HFFc6 (cell line): ENCODE measurements at regions not wholly inside any gene's neighbourhood (a gene's known extent, or its start where the extent isn't known, plus 50 kb on each side); places are given as distances from the start of the nearest gene placed in this dataset.

ENCODE experiments used
- DNase-seq: peaks from one replicate; pipeline ENCODE4 v3.0.0-alpha.2; 2018
- H3K27ac Mint-ChIP-seq: 2 replicates; pipeline ENCODE4 v1.8.0; 2020; ENCODE audit warnings: mild to moderate bottlenecking, mixed read lengths
- H3K27me3 Mint-ChIP-seq: 2 replicates; pipeline ENCODE4 v1.8.0; 2021; ENCODE audit warnings: mild to moderate bottlenecking, moderate library complexity, mixed read lengths; ENCODE audit not compliant: insufficient read depth
- H3K36me3 Mint-ChIP-seq: 2 replicates; pipeline ENCODE4 v1.8.0; 2021; ENCODE audit warnings: low read depth, mixed read lengths
- H3K4me1 Mint-ChIP-seq: 2 replicates; pipeline ENCODE4 v1.8.0; 2020; ENCODE audit warnings: low read depth, mixed read lengths
- H3K4me3 Mint-ChIP-seq: 2 replicates; pipeline ENCODE4 v1.8.0; 2020; ENCODE audit warnings: mild to moderate bottlenecking, moderate library complexity, mixed read lengths
- H3K9me3 Mint-ChIP-seq: 2 replicates; pipeline ENCODE4 v1.8.0; 2020; ENCODE audit warnings: mild to moderate bottlenecking, mixed read lengths
- CTCF ChIP-seq: fragments of 200-600 bp; sonication (generic); IDR thresholded peaks from 2 replicates; pipeline ENCODE4 v1.5.0; 2021; ENCODE audit warnings: antibody characterized with exemption, mild to moderate bottlenecking

- DNase-seq, result no peak
- Mint-ChIP-seq H3K36me3 (no peaks in the 10 kb centered on the region), H3K27ac (no peak overlapping the region), H3K4me1 (peaks cover 16% of the 10 kb centered on the region), H3K4me3 (no peak overlapping the region), H3K9me3 (no peaks in the 10 kb centered on the region), H3K27me3 (no peaks in the 10 kb centered on the region)
- no peak for TF ChIP-seq CTCF
Measured at GRCh38 chr5:93886098-93886806, 144.9 kb upstream of the POU5F2 start.

GRCh38 chr5:93884254-93884653 lies 142.9 kb upstream of the POU5F2 start:
- H3K27me3 Mint-ChIP-seq, result no peaks in the 10 kb centered on the region
- H3K27ac Mint-ChIP-seq, result no peak overlapping the region
- peaks cover 16% of the 10 kb centered on the region for H3K4me1 Mint-ChIP-seq
- no peak for TF ChIP-seq CTCF
- no peak for DNase-seq
- no peak overlapping the region for H3K4me3 Mint-ChIP-seq
- H3K9me3 Mint-ChIP-seq, result no peaks in the 10 kb centered on the region
- no peaks in the 10 kb centered on the region for H3K36me3 Mint-ChIP-seq

GRCh38 chr5:93883459-93883858 lies 142.1 kb upstream of the POU5F2 start:
- Mint-ChIP-seq H3K27me3 (no peaks in the 10 kb centered on the region), H3K4me1 (peaks cover 16% of the 10 kb centered on the region), H3K27ac (no peak overlapping the region), H3K4me3 (no peak overlapping the region), H3K36me3 (no peaks in the 10 kb centered on the region), H3K9me3 (no peaks in the 10 kb centered on the region)
- no peak for DNase-seq
- TF ChIP-seq CTCF, result no peak

- H3K4me3 Mint-ChIP-seq, result no peak overlapping the region
- no peak overlapping the region for H3K27ac Mint-ChIP-seq
- no peaks in the 10 kb centered on the region; the same call in 1 of the 2 replicates for H3K27me3 Mint-ChIP-seq
- H3K9me3 Mint-ChIP-seq, result no peaks in the 10 kb centered on the region
- no peak for DNase-seq
- H3K4me1 Mint-ChIP-seq, result peaks cover 14% of the 10 kb centered on the region
- no peaks in the 10 kb centered on the region for H3K36me3 Mint-ChIP-seq
- peak; percentile 44; the same call in 1 of the 2 replicates for TF ChIP-seq CTCF
Measured at GRCh38 chr5:93875693-93876092, 134.3 kb upstream of the POU5F2 start.

GRCh38 chr5:93874491-93874890 lies 133.1 kb upstream of the POU5F2 start:
- H3K4me1 Mint-ChIP-seq, result peaks cover 14% of the 10 kb centered on the region
- H3K27me3 Mint-ChIP-seq, result no peaks in the 10 kb centered on the region; the same call in 1 of the 2 replicates
- no peak for DNase-seq
- H3K36me3 Mint-ChIP-seq, result no peaks in the 10 kb centered on the region
- no peak overlapping the region for H3K27ac Mint-ChIP-seq
- no peak for TF ChIP-seq CTCF
- no peaks in the 10 kb centered on the region for H3K9me3 Mint-ChIP-seq
- H3K4me3 Mint-ChIP-seq, result no peak overlapping the region
